Astrocyte (in vitro differentiated cells and primary cell): ENCODE measurements at regions not wholly inside any gene's neighbourhood (a gene's known extent, or its start where the extent isn't known, plus 50 kb on each side); places are given as distances from the start of the nearest gene placed in this dataset.

Experiments
- DNase-seq: peaks from one replicate; pipeline ENCODE4 v3.0.0-alpha.2; 2010; ENCODE audit warnings: low read depth
- FAIRE-seq: peaks from 2 replicates; lab custom pipeline; 2011; peaks lifted over from hg19 to GRCh38; lab: Jason Lieb, UNC
- H2AFZ ChIP-seq: 2 replicates; pipeline ENCODE4 v1.6.0; 2012; ENCODE audit warnings: low read depth, low read length, inconsistent platforms
- H3K27ac ChIP-seq: 2 replicates; pipeline ENCODE4 v1.5.1; 2011; ENCODE audit warnings: low read depth, low read length, inconsistent platforms
- H3K27me3 ChIP-seq: 2 replicates; pipeline ENCODE4 v1.6.0; 2011; ENCODE audit warnings: low read length, inconsistent platforms; ENCODE audit not compliant: insufficient read depth
- H3K36me3 ChIP-seq: 2 replicates; pipeline ENCODE4 v1.5.1; 2011; ENCODE audit warnings: low read length, inconsistent platforms; ENCODE audit not compliant: insufficient read depth
- H3K4me1 ChIP-seq: 2 replicates; pipeline ENCODE4 v1.5.1; 2011; ENCODE audit warnings: low read length, inconsistent platforms; ENCODE audit not compliant: insufficient read depth
- H3K4me2 ChIP-seq: 2 replicates; pipeline ENCODE4 v1.6.0; 2012; ENCODE audit warnings: low read length, inconsistent platforms
- H3K4me3 ChIP-seq: 2 replicates; pipeline ENCODE4 v1.5.1; 2011; ENCODE audit warnings: low read depth, mild to moderate bottlenecking, low read length, inconsistent platforms; ENCODE audit not compliant: insufficient read depth
- H3K79me2 ChIP-seq: 2 replicates; pipeline ENCODE4 v1.6.0; 2012; ENCODE audit warnings: mild to moderate bottlenecking, low read length, inconsistent platforms; ENCODE audit not compliant: insufficient read depth
- H3K9ac ChIP-seq: 2 replicates; pipeline ENCODE4 v1.6.0; 2012; ENCODE audit warnings: mild to moderate bottlenecking, low read length, inconsistent platforms
- H3K9me3 ChIP-seq: 2 replicates; pipeline ENCODE4 v1.5.1; 2012; ENCODE audit warnings: low read depth, mild to moderate bottlenecking, low read length, inconsistent platforms; ENCODE audit not compliant: insufficient read depth
- H4K20me1 ChIP-seq: 2 replicates; pipeline ENCODE4 v1.6.0; 2012; ENCODE audit warnings: low read length, inconsistent platforms; ENCODE audit not compliant: insufficient read depth
- H3K27ac Mint-ChIP-seq: one replicate; pipeline ENCODE4 v1.8.0; 2021; ENCODE audit warnings: mild to moderate bottlenecking, mixed read lengths; ENCODE audit not compliant: unreplicated experiment
- H3K27me3 Mint-ChIP-seq: one replicate; pipeline ENCODE4 v1.8.0; 2021; ENCODE audit warnings: low read depth, mixed read lengths; ENCODE audit not compliant: unreplicated experiment
- H3K36me3 Mint-ChIP-seq: one replicate; pipeline ENCODE4 v1.8.0; 2021; ENCODE audit warnings: low read depth, mixed read lengths; ENCODE audit not compliant: unreplicated experiment
- H3K4me1 Mint-ChIP-seq: one replicate; pipeline ENCODE4 v1.8.0; 2021; ENCODE audit warnings: low read depth, mixed read lengths; ENCODE audit not compliant: unreplicated experiment
- H3K4me3 Mint-ChIP-seq: one replicate; pipeline ENCODE4 v1.8.0; 2021; ENCODE audit warnings: mild to moderate bottlenecking, moderate library complexity, mixed read lengths; ENCODE audit not compliant: unreplicated experiment
- H3K9me3 Mint-ChIP-seq: one replicate; pipeline ENCODE4 v1.8.0; 2021; ENCODE audit warnings: mild to moderate bottlenecking, mixed read lengths; ENCODE audit not compliant: unreplicated experiment
- EZH2 ChIP-seq: IDR thresholded peaks from 2 replicates; pipeline ENCODE4 v1.6.1; 2012; ENCODE audit warnings: mild to moderate bottlenecking, low read length, inconsistent platforms; ENCODE audit not compliant: insufficient read depth
- TF ChIP-seq, protein P1 (sequence below): IDR thresholded peaks from 2 replicates; pipeline ENCODE4 v1.5.1; 2011; ENCODE audit warnings: low read depth, mild to moderate bottlenecking, inconsistent platforms, low read length, moderate library complexity; ENCODE audit not compliant: insufficient read depth

GRCh38 chr4:184293552-184293951 lies 75.9 kb upstream of the ENPP6 start:
- no peak overlapping the region for H2AFZ ChIP-seq
- no peaks in the 10 kb centered on the region for H3K79me2 ChIP-seq
- no peak for FAIRE-seq
- Mint-ChIP-seq H3K4me1 (no peaks in the 10 kb centered on the region), H3K36me3 (no peaks in the 10 kb centered on the region), H3K4me3 (no peak overlapping the region), H3K27me3 (peaks cover 1% of the 10 kb centered on the region), H3K27ac (no peak overlapping the region), H3K9me3 (no peaks in the 10 kb centered on the region)
- H3K4me2 ChIP-seq = no peak overlapping the region
- H3K36me3 ChIP-seq = no peaks in the 10 kb centered on the region
- no peak overlapping the region for H3K27ac ChIP-seq
- no peaks in the 10 kb centered on the region for H3K9me3 ChIP-seq
- no peak for DNase-seq
- H4K20me1 ChIP-seq = no peaks in the 10 kb centered on the region
- H3K4me1 ChIP-seq = no peaks in the 10 kb centered on the region
- TF ChIP-seq, protein P1, sequence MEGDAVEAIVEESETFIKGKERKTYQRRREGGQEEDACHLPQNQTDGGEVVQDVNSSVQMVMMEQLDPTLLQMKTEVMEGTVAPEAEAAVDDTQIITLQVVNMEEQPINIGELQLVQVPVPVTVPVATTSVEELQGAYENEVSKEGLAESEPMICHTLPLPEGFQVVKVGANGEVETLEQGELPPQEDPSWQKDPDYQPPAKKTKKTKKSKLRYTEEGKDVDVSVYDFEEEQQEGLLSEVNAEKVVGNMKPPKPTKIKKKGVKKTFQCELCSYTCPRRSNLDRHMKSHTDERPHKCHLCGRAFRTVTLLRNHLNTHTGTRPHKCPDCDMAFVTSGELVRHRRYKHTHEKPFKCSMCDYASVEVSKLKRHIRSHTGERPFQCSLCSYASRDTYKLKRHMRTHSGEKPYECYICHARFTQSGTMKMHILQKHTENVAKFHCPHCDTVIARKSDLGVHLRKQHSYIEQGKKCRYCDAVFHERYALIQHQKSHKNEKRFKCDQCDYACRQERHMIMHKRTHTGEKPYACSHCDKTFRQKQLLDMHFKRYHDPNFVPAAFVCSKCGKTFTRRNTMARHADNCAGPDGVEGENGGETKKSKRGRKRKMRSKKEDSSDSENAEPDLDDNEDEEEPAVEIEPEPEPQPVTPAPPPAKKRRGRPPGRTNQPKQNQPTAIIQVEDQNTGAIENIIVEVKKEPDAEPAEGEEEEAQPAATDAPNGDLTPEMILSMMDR = no peak
- no peak for TF ChIP-seq EZH2
- no peaks in the 10 kb centered on the region for H3K27me3 ChIP-seq
- no peak overlapping the region for H3K4me3 ChIP-seq
- H3K9ac ChIP-seq = no peak overlapping the region

DNA sequence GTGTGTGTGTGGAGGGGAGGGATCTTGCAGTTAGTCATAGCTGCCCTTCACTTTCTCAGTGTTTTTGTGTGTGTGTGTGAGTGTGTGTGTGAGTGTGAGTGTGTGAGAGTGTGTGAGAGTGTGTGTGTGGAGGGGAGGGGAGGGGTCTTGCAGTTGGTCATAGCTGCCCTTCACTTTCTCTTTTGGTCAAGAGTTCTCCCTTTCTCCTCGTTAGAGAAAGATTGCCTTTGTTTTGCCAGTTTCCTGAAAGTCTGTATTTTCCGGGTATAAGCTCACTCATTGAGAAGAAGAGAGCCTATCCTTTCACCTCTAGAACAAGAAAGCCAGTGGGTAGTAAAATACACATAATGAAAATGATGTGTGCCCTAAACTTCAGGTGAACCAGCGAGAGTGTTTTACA lies 75.2 kb upstream of the ENPP6 start:
- no peak overlapping the region for H3K27ac ChIP-seq
- H3K4me1 Mint-ChIP-seq = no peaks in the 10 kb centered on the region
- FAIRE-seq = no peak
- no peak overlapping the region for H3K27ac Mint-ChIP-seq
- H3K9me3 ChIP-seq = no peaks in the 10 kb centered on the region
- peaks cover 1% of the 10 kb centered on the region for H3K27me3 Mint-ChIP-seq
- H3K4me2 ChIP-seq = no peak overlapping the region
- TF ChIP-seq, protein P1 = no peak
- TF ChIP-seq EZH2 = no peak
- no peak for DNase-seq
- no peaks in the 10 kb centered on the region for H3K4me1 ChIP-seq
- no peak overlapping the region for H3K4me3 Mint-ChIP-seq
- no peaks in the 10 kb centered on the region for H3K36me3 ChIP-seq
- no peaks in the 10 kb centered on the region for H3K79me2 ChIP-seq
- no peaks in the 10 kb centered on the region for H3K9me3 Mint-ChIP-seq
- no peak overlapping the region for H3K4me3 ChIP-seq
- no peaks in the 10 kb centered on the region for H4K20me1 ChIP-seq
- no peaks in the 10 kb centered on the region for H3K36me3 Mint-ChIP-seq
- H3K27me3 ChIP-seq = no peaks in the 10 kb centered on the region
- no peak overlapping the region for H3K9ac ChIP-seq
- no peak overlapping the region for H2AFZ ChIP-seq

- Histone ChIP-seq H3K4me3 (no peak overlapping the region), H4K20me1 (no peaks in the 10 kb centered on the region), H3K9ac (no peak overlapping the region), H2AFZ (no peak overlapping the region), H3K27ac (no peak overlapping the region), H3K4me2 (no peak overlapping the region), H3K79me2 (no peaks in the 10 kb centered on the region), H3K4me1 (no peaks in the 10 kb centered on the region), H3K9me3 (no peaks in the 10 kb centered on the region), H3K27me3 (no peaks in the 10 kb centered on the region), H3K36me3 (no peaks in the 10 kb centered on the region)
- TF ChIP-seq, protein P1 = no peak
- Mint-ChIP-seq H3K36me3 (no peaks in the 10 kb centered on the region), H3K27me3 (peaks cover 1% of the 10 kb centered on the region), H3K4me3 (no peak overlapping the region), H3K9me3 (no peaks in the 10 kb centered on the region), H3K27ac (no peak overlapping the region), H3K4me1 (no peaks in the 10 kb centered on the region)
- no peak for FAIRE-seq
- no peak for DNase-seq
These were observed 74.8 kb upstream of the ENPP6 start for GRCh38 chr4:184292465-184292867.
